ENCODE measurements at regions not wholly inside any gene's neighbourhood (a gene's known extent, or its start where the extent isn't known, plus 50 kb on each side); places are given as distances from the start of the nearest gene placed in this dataset.

DNA sequence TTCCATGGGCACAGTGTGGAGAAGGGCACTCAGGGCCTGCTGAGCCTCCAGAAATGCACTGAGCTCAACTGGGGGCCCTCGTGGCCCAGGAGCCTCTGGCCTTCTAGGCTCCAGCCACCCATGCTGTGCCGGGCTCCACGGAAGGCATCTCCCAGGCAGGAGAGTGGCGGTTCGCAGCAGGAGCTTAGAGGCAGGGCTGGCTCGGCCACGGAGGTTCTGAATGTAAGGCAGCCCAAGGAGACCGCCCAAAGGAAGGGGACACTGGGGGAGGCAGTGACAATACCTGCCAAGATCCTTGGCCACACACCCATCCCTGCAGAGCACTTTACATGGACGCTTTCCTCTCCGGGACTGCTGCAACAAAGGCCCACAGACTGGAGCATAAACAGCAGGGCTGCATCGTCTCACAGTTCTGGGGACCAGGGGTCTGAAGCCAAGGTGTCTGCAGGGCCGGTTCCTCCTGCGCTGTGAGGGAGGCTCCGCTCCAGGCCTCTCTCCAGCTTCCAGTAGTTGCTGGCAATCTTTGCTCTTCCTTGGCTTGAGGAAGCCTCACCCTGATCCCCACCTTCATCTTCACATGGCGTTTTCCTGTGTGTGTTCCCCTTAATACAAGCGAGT, 128.2 kb upstream of the CDH4 start:
- BruUV-seq (replicated peaks), result no TSS peak
- CTCF ChIA-PET (ENCODE audit: unreplicated experiment), result no interaction called here
- H3K4me3 ChIP-seq (ENCODE audit: low read depth, low read length, poor library complexity, severe bottlenecking), result no peak overlapping the region

DNA sequence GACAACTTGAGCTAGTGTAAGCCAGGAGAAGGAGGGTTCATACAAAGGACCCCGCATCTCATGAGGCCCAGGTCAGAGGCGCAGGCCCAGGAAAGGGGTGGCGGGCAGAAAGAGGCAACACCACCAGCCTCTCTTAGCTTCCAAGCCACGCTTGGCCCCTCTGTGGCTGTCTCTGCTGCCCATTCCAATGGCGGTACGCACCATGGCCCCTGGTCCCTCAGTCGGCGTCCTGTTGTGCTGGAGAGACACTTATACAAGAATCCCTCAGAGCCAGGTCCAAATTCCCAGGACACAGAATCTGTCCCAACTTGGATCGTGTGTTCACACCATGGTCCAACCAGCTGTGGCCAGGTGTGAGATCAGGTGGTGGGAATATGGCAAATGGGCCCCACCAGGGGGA, 127.0 kb upstream of the CDH4 start:
- Histone ChIP-seq H4K20me1 (ENCODE audit: insufficient read depth, low read length) (no peaks in the 10 kb centered on the region), H3K36me3 (ENCODE audit: insufficient read depth, low read length) (no peaks in the 10 kb centered on the region), H3K27ac (ENCODE audit: low read depth, low read length, poor library complexity, severe bottlenecking) (no peak overlapping the region), H2AFZ (ENCODE audit: low read length) (no peak overlapping the region), H3K9me3 (ENCODE audit: low read length) (no peaks in the 10 kb centered on the region), H3K4me1 (ENCODE audit: insufficient read depth, low read length, poor library complexity, severe bottlenecking) (no peaks in the 10 kb centered on the region), H3K9me2 (ENCODE audit: insufficient read depth, low read length) (no peaks in the 10 kb centered on the region), H3K4me2 (ENCODE audit: low read length) (no peak overlapping the region), H3K4me3 (ENCODE audit: low read depth, low read length, poor library complexity, severe bottlenecking) (no peak overlapping the region), H3K79me2 (ENCODE audit: insufficient read depth, low read depth, low read length) (no peaks in the 10 kb centered on the region)
- CTCF ChIA-PET (ENCODE audit: unreplicated experiment), result no interaction called here
- TF ChIP-seq CTCF (conservative IDR thresholded peaks at IDR 0.05; ENCODE audit: low read length) (no peak), EZH2phosphoT487 (IDR thresholded peaks at IDR 0.05; ENCODE audit: borderline replicate concordance, low read depth, low read length) (no peak)
- POLR2A ChIA-PET, result interaction anchor here (0.7 kb wide), 1 partner anchor 30 kb away, joined by 3 read pairs; no protein-coding TSS in a partner anchor
- no peak for DNase-seq (ENCODE audit: low spot score)
- no TSS peak for BruUV-seq (replicated peaks)
- intact Hi-C loops (cut with micrococcal nuclease; ENCODE audit: unreplicated experiment), result no loop called here

More for the DNA sequence above, 128.2 kb upstream of the CDH4 start:
- Histone ChIP-seq H3K4me2 (ENCODE audit: low read length) (no peak overlapping the region), H3K79me2 (ENCODE audit: insufficient read depth, low read depth, low read length) (no peaks in the 10 kb centered on the region), H4K20me1 (ENCODE audit: insufficient read depth, low read length) (no peaks in the 10 kb centered on the region), H3K9me3 (ENCODE audit: low read length) (no peaks in the 10 kb centered on the region), H2AFZ (ENCODE audit: low read length) (no peak overlapping the region), H3K27ac (ENCODE audit: low read depth, low read length, poor library complexity, severe bottlenecking) (no peak overlapping the region), H3K9me2 (ENCODE audit: insufficient read depth, low read length) (no peaks in the 10 kb centered on the region), H3K4me1 (ENCODE audit: insufficient read depth, low read length, poor library complexity, severe bottlenecking) (no peaks in the 10 kb centered on the region), H3K36me3 (ENCODE audit: insufficient read depth, low read length) (no peaks in the 10 kb centered on the region)
- no peak for TF ChIP-seq CTCF (conservative IDR thresholded peaks at IDR 0.05; ENCODE audit: low read length)
- TF ChIP-seq EZH2phosphoT487 (IDR thresholded peaks at IDR 0.05; ENCODE audit: borderline replicate concordance, low read depth, low read length), result no peak
- intact Hi-C loops (cut with micrococcal nuclease; ENCODE audit: unreplicated experiment), result no loop called here
- POLR2A ChIA-PET, result interaction anchor here (0.6 kb wide), 1 partner anchor 1254 kb away, joined by 3 read pairs; no protein-coding TSS in a partner anchor
- no peak for DNase-seq (ENCODE audit: low spot score)

GRCh38 chr20:61125546-61126180, 126.4 kb upstream of the CDH4 start:
- POLR2A ChIA-PET, result interaction anchor here (0.7 kb wide), 1 partner anchor 30 kb away, joined by 3 read pairs; no protein-coding TSS in a partner anchor

More at GRCh38 chr20:61125546-61126180, 126.4 kb upstream of the CDH4 start:
- CTCF ChIA-PET (ENCODE audit: unreplicated experiment), result no interaction called here
- H3K36me3 ChIP-seq (ENCODE audit: insufficient read depth, low read length), result no peaks in the 10 kb centered on the region
- H3K79me2 ChIP-seq (ENCODE audit: insufficient read depth, low read depth, low read length), result no peaks in the 10 kb centered on the region
- no peaks in the 10 kb centered on the region for H3K4me1 ChIP-seq (ENCODE audit: insufficient read depth, low read length, poor library complexity, severe bottlenecking)
- no peaks in the 10 kb centered on the region for H3K9me3 ChIP-seq (ENCODE audit: low read length)
- H3K4me3 ChIP-seq (ENCODE audit: low read depth, low read length, poor library complexity, severe bottlenecking), result no peak overlapping the region
- no peak overlapping the region for H3K4me2 ChIP-seq (ENCODE audit: low read length)
- H4K20me1 ChIP-seq (ENCODE audit: insufficient read depth, low read length), result no peaks in the 10 kb centered on the region
- no peak overlapping the region for H2AFZ ChIP-seq (ENCODE audit: low read length)
- no TSS peak for BruUV-seq (replicated peaks)
- DNase-seq (ENCODE audit: low spot score), result no peak
- no peak overlapping the region for H3K27ac ChIP-seq (ENCODE audit: low read depth, low read length, poor library complexity, severe bottlenecking)
- intact Hi-C loops (cut with micrococcal nuclease; ENCODE audit: unreplicated experiment), result no loop called here
- TF ChIP-seq EZH2phosphoT487 (IDR thresholded peaks at IDR 0.05; ENCODE audit: borderline replicate concordance, low read depth, low read length) (no peak), CTCF (conservative IDR thresholded peaks at IDR 0.05; ENCODE audit: low read length) (no peak)
- H3K9me2 ChIP-seq (ENCODE audit: insufficient read depth, low read length), result no peaks in the 10 kb centered on the region

Data from OCI-LY7 (cell line).